SK-N-SH (cell line): ENCODE measurements at regions not wholly inside any gene's neighbourhood (a gene's known extent, or its start where the extent isn't known, plus 50 kb on each side); places are given as distances from the start of the nearest gene placed in this dataset.
"Not testable (repeated sequence)": the region's sequence is repeated elsewhere in the genome, so short reads cannot be mapped to it uniquely, and the experiment has no call there.

Source experiments
- CTCF ChIA-PET: fragments of 300-600, 350-600 bp; formaldehyde crosslinking; extraction: SDS; loops from one replicate; lab custom pipeline; 2021; lab: Yijun Ruan, JAX
- POLR2A ChIA-PET: fragments of 350-600 bp; sonication (Branson Sonifier 250); formaldehyde crosslinking; extraction: SDS; loops from one replicate; lab custom pipeline; 2020; ENCODE audit warnings: antibody characterized with exemption, inconsistent platforms; lab: Yijun Ruan, JAX
- DNase-seq: peaks from one replicate; pipeline ENCODE4 v3.0.0; 2012
- H2AFZ ChIP-seq: fragments of 200-600 bp; sonication (generic); 2 replicates; pipeline ENCODE4 v1.8.1; 2016; ENCODE audit warnings: antibody characterized with exemption, mild to moderate bottlenecking, low read depth
- H3F3A ChIP-seq: fragments of 200-600 bp; sonication (generic); replicated peaks from 2 replicates; pipeline ENCODE3; 2016; ENCODE audit warnings: antibody characterized with exemption, mild to moderate bottlenecking; ENCODE audit not compliant: insufficient read depth
- H3K27ac ChIP-seq, 2 experiments: fragments of 200-500 bp in 1 of 2; fragments of 200-600 bp in 1 of 2; sonication (Bioruptor generic) in 1 of 2; sonication (generic), shearing (Covaris generic) in 1 of 2; 2 replicates each; pipeline versions ENCODE4 v1.5.1 to v1.6.1; 2014 to 2016; ENCODE audit warnings: low read depth in 2 of 2, inconsistent platforms in 1 of 2, low read length in 1 of 2, mild to moderate bottlenecking in 1 of 2, mixed read lengths in 1 of 2
- H3K27me3 ChIP-seq: fragments of 200-600 bp; sonication (generic), shearing (Covaris generic); 2 replicates; pipeline ENCODE4 v1.6.1; 2016; ENCODE audit warnings: mixed run types; ENCODE audit not compliant: insufficient read depth
- H3K36me3 ChIP-seq, 2 experiments: fragments of 200-500 bp in 1 of 2; fragments of 200-600 bp in 1 of 2; sonication (Bioruptor generic) in 1 of 2; sonication (generic) in 1 of 2; replicated peaks in 1 of 2; 2 replicates each; pipeline versions ENCODE3 to v1.5.1; 2014 to 2016; ENCODE audit warnings: low read length in 1 of 2, mild to moderate bottlenecking in 1 of 2; ENCODE audit not compliant: insufficient read depth in 2 of 2, control insufficient read depth in 1 of 2
- H3K4me1 ChIP-seq, 2 experiments: fragments of 200-500 bp in 1 of 2; fragments of 200-600 bp in 1 of 2; sonication (Bioruptor generic) in 1 of 2; sonication (generic), shearing (Covaris generic) in 1 of 2; 2 replicates each; pipeline versions ENCODE4 v1.5.1 to v1.6.1; 2014 to 2016; ENCODE audit warnings: low read depth in 1 of 2, low read length in 1 of 2, mixed run types in 1 of 2; ENCODE audit not compliant: insufficient read depth in 2 of 2, control insufficient read depth in 1 of 2
- H3K4me2 ChIP-seq: fragments of 200-600 bp; sonication (generic), shearing (Covaris generic); 2 replicates; pipeline ENCODE4 v1.6.1; 2017; ENCODE audit warnings: mixed run types
- H3K4me3 ChIP-seq, 2 experiments: fragments of 200-500 bp in 1 of 2; fragments of 200-600 bp in 1 of 2; sonication (Bioruptor generic) in 1 of 2; sonication (generic), shearing (Covaris generic) in 1 of 2; 2 replicates each; pipeline versions ENCODE4 v1.5.1 to v1.8.1; 2014 to 2016; ENCODE audit warnings: low read depth in 2 of 2, inconsistent platforms in 1 of 2, low read length in 1 of 2, mild to moderate bottlenecking in 1 of 2, mixed read lengths in 1 of 2, moderate library complexity in 1 of 2
- H3K79me2 ChIP-seq: fragments of 200-600 bp; sonication (generic); 2 replicates; pipeline ENCODE4 v1.8.1; 2017; ENCODE audit warnings: mild to moderate bottlenecking; ENCODE audit not compliant: insufficient read depth
- H3K9ac ChIP-seq: fragments of 200-600 bp; sonication (generic); 2 replicates; pipeline ENCODE4 v1.6.1; 2017; ENCODE audit warnings: mixed run types
- H3K9me2 ChIP-seq: fragments of 200-600 bp; sonication (generic); 2 replicates; pipeline ENCODE4 v1.6.1; 2017; ENCODE audit warnings: mixed run types
- H3K9me3 ChIP-seq: fragments of 200-600 bp; sonication (generic); 2 replicates; pipeline ENCODE4 v1.6.1; 2017; ENCODE audit warnings: mixed run types, mild to moderate bottlenecking, moderate library complexity
- H4K20me1 ChIP-seq: fragments of 200-600 bp; sonication (generic); 2 replicates; pipeline ENCODE4 v1.6.1; 2017; ENCODE audit warnings: mild to moderate bottlenecking, mixed run types; ENCODE audit not compliant: insufficient read depth
- EP300 ChIP-seq, 2 experiments: IDR thresholded peaks; 2 replicates each; pipeline versions ENCODE4 v1.4.0 to v1.6.1; 2012; ENCODE audit warnings: borderline replicate concordance in 1 of 2, low read depth in 1 of 2, low read length in 1 of 2
- GATA2 ChIP-seq: sonication (generic); formaldehyde crosslinking; IDR thresholded peaks from 2 replicates; pipeline ENCODE4 v1.5.0; 2020; ENCODE audit warnings: mild to moderate bottlenecking, missing genetic modification reagents
- MEF2A ChIP-seq: IDR thresholded peaks from 2 replicates; pipeline ENCODE4 v1.4.0; 2012; ENCODE audit warnings: low read depth, borderline replicate concordance
- RCOR1 ChIP-seq: fragments of 150-350 bp; IDR thresholded peaks from 2 replicates; pipeline ENCODE4 v1.6.1; 2017; ENCODE audit warnings: antibody characterized with exemption, low read length
- RFX5 ChIP-seq: IDR thresholded peaks from 2 replicates; pipeline ENCODE4 v1.6.1; 2012; ENCODE audit warnings: mild to moderate bottlenecking, improper control_type of control experiment, low read length
- RXRA ChIP-seq: IDR thresholded peaks from 2 replicates; pipeline ENCODE4 v1.4.0; 2012; ENCODE audit warnings: low read depth, mild to moderate bottlenecking, borderline replicate concordance
- SIN3A ChIP-seq: IDR thresholded peaks from 2 replicates; pipeline ENCODE4 v1.6.1; 2012; ENCODE audit warnings: low read depth, mild to moderate bottlenecking, low read length, moderate library complexity, borderline replicate concordance
- SMC3 ChIP-seq: IDR thresholded peaks from 2 replicates; pipeline ENCODE4 v1.6.1; 2012; ENCODE audit warnings: low read depth, low read length, improper control_type of control experiment
- TAF1 ChIP-seq: IDR thresholded peaks from 2 replicates; pipeline ENCODE4 v1.6.1; 2012; ENCODE audit warnings: low read depth, mild to moderate bottlenecking, low read length, moderate library complexity, borderline replicate concordance
- WGBS: methylation state at CpG from one replicate; pipeline ENCODE4 v1.1.6; 2017; ENCODE audit warnings: low lambda C conversion rate; 5-methylcytosine and 5-hydroxymethylcytosine counted together
- TF ChIP-seq, protein P1 (sequence below): IDR thresholded peaks from 2 replicates; pipeline ENCODE4 v1.4.0; 2012; ENCODE audit warnings: low read depth, borderline replicate concordance

DNA sequence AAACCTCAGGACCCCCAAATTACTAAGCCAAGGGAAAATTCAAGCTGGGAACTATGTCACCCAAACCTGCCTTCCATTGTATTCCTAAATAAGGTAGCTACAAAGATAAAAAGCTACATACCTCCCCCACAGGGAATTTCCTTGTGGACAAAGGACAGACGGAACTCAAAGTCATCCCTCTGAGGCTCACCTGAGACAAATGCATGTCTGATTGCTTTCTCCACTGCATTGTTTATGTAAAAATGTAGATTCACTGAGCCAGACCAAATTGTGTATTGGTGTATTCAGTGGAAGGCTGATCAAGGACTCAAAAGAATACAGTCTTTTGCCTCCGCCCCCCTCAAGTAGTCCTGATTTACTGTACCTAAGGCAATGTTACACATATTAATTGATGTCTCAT, 80.5 kb upstream of the NOX4 start:
- DNase-seq, POLR2A ChIA-PET, H3K4me1 ChIP-seq, H3K4me3 ChIP-seq, H3K9me2 ChIP-seq, H3K36me3 ChIP-seq, H3K27me3 ChIP-seq, H3K79me2 ChIP-seq, H3K9ac ChIP-seq, H4K20me1 ChIP-seq, H3K9me3 ChIP-seq, H3F3A ChIP-seq, H2AFZ ChIP-seq, H3K27ac ChIP-seq, CTCF ChIA-PET, H3K4me2 ChIP-seq: not testable (repeated sequence)
- 74% methylated on average over 2 of the region's 2 CpGs for WGBS

GRCh38 chr11:89575846-89576245, 84.7 kb upstream of the NOX4 start:
- H3K4me1 ChIP-seq, H4K20me1 ChIP-seq, H2AFZ ChIP-seq, DNase-seq, H3K27me3 ChIP-seq, H3K36me3 ChIP-seq, H3F3A ChIP-seq, POLR2A ChIA-PET, H3K79me2 ChIP-seq, CTCF ChIA-PET, H3K27ac ChIP-seq, H3K4me3 ChIP-seq, H3K4me2 ChIP-seq, H3K9me2 ChIP-seq, H3K9me3 ChIP-seq, H3K9ac ChIP-seq: not testable (repeated sequence)

- H3K79me2 ChIP-seq, H3K36me3 ChIP-seq, H4K20me1 ChIP-seq, H3K9me2 ChIP-seq, CTCF ChIA-PET, DNase-seq, H3K9ac ChIP-seq, H2AFZ ChIP-seq, H3K9me3 ChIP-seq, H3K4me3 ChIP-seq, H3K27me3 ChIP-seq, H3K4me2 ChIP-seq, H3K27ac ChIP-seq, H3F3A ChIP-seq, H3K4me1 ChIP-seq: not testable (repeated sequence)
- POLR2A ChIA-PET: interaction anchor here (0.6 kb wide), 1 partner anchor 829 kb away, joined by 4 read pairs; no protein-coding TSS in a partner anchor
- 38% methylated on average over 1 of the region's 1 CpG for WGBS
Observed at GRCh38 chr11:89577428-89577827, 86.3 kb upstream of the NOX4 start.

DNA sequence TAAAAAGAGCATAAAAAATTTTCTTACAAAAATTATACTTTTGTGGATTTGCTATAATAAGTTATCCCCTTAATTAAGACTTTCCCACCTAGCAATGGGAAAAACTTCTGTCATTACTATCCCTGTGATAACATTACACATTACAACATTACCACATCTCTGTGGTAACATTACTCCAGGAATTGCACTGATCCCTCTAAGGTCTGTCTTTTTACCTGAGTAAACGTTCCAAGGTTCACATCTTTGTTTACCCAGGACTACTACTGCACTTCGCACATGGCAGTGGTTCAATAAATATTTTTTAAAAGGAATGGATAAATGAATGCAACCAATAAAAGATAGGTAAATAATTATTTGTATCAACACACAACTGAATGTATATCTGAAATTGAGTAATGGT, 92.4 kb upstream of the NOX4 start:
- 53% methylated on average over 2 of the region's 2 CpGs for WGBS
- no peak for TF ChIP-seq SMC3
- no peak for TF ChIP-seq RCOR1
- no peak for TF ChIP-seq TAF1
- TF ChIP-seq, protein P1, sequence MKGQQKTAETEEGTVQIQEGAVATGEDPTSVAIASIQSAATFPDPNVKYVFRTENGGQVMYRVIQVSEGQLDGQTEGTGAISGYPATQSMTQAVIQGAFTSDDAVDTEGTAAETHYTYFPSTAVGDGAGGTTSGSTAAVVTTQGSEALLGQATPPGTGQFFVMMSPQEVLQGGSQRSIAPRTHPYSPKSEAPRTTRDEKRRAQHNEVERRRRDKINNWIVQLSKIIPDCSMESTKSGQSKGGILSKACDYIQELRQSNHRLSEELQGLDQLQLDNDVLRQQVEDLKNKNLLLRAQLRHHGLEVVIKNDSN: no peak
- no peak for TF ChIP-seq RXRA
- TF ChIP-seq RFX5: no peak
- no peak for TF ChIP-seq MEF2A
- TF ChIP-seq EP300 (IDR thresholded peaks at IDR 0.05; ENCODE audit: borderline replicate concordance in 1 of 2, low read depth in 1 of 2, low read length in 1 of 2): no peak
- no peak for TF ChIP-seq GATA2 (CRISPR knock-in tag)
- TF ChIP-seq SIN3A: no peak
- POLR2A ChIA-PET: no interaction called here

DNA sequence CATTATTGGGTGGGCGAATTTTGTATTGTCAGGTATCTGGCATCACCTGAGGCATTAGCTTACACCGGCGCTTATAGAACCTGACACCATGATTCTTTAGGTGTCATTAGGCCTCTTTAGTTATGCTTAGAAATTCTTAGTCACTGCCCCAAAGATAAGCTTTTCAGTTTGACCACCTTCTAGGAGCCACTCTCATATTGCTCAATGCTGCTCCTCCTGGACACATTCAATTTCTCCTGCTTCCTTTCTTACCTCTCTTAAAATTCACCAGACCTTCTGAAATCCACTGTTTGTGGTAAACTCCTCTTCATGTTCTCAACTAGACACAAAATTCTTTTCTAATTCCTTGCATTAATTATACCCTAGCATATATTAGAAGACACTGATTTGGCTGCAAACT, 93.9 kb upstream of the NOX4 start:
- H4K20me1 ChIP-seq, H3K9me3 ChIP-seq, CTCF ChIA-PET, H3F3A ChIP-seq, DNase-seq, H2AFZ ChIP-seq, H3K27ac ChIP-seq, H3K27me3 ChIP-seq, H3K36me3 ChIP-seq, H3K4me3 ChIP-seq, H3K4me1 ChIP-seq, H3K9me2 ChIP-seq, POLR2A ChIA-PET, H3K9ac ChIP-seq, H3K4me2 ChIP-seq, H3K79me2 ChIP-seq: not testable (repeated sequence)
- WGBS: 92% methylated on average over 3 of the region's 3 CpGs

More for the DNA sequence above, 92.4 kb upstream of the NOX4 start:
- CTCF ChIA-PET: no interaction called here
- no peak overlapping the region for H3K9ac ChIP-seq
- no peaks in the 10 kb centered on the region for H4K20me1 ChIP-seq
- no peaks in the 10 kb centered on the region for H3K9me3 ChIP-seq
- H3F3A ChIP-seq: no peaks in the 10 kb centered on the region
- no peaks in the 10 kb centered on the region for H3K36me3 ChIP-seq
- no peak for DNase-seq
- no peaks in the 10 kb centered on the region for H3K4me1 ChIP-seq
- no peak overlapping the region for H3K27ac ChIP-seq
- H3K79me2 ChIP-seq: no peaks in the 10 kb centered on the region
- H3K27me3 ChIP-seq: no peaks in the 10 kb centered on the region
- H3K4me3 ChIP-seq: no peak overlapping the region
- no peak overlapping the region for H2AFZ ChIP-seq
- H3K9me2 ChIP-seq: no peaks in the 10 kb centered on the region
- no peak overlapping the region for H3K4me2 ChIP-seq
